ENCODE measurements at regions not wholly inside any gene's neighbourhood (a gene's known extent, or its start where the extent isn't known, plus 50 kb on each side); places are given as distances from the start of the nearest gene placed in this dataset.

GRCh38 chr3:117558681-117559080 is 849.1 kb downstream of the TUSC7 start:
- no peak for TF ChIP-seq POLR2A (IDR thresholded peaks at IDR 0.05)

GRCh38 chr3:117562000-117562399 is 852.4 kb downstream of the TUSC7 start:
- Histone ChIP-seq H3K27me3 (no peaks in the 10 kb centered on the region), H3K4me1 (no peaks in the 10 kb centered on the region), H3K27ac (no peak overlapping the region), H3K9me3 (no peaks in the 10 kb centered on the region), H3K4me3 (no peak overlapping the region), H3K36me3 (no peaks in the 10 kb centered on the region)
- TF ChIP-seq EP300 (IDR thresholded peaks at IDR 0.05) (no peak), POLR2A (IDR thresholded peaks at IDR 0.05) (no peak), POLR2AphosphoS5 (IDR thresholded peaks at IDR 0.05) (no peak), CTCF (IDR thresholded peaks at IDR 0.05) (no peak)
- intact Hi-C loops (cut with DNase I; ENCODE audit: low total_unique reads) = no loop called here
- 58 to 89% (median 69%) methylated on average over 2 of the region's 2 CpGs for WGBS, 5 donors
- DNase-seq = peak in 1 of 2 donors; percentile 30

More at GRCh38 chr3:117558681-117559080, 849.1 kb downstream of the TUSC7 start:
- WGBS, 5 donors = 75 to 90% (median 86%) methylated on average over 1 of the region's 1 CpG
- Histone ChIP-seq H3K36me3 (no peaks in the 10 kb centered on the region), H3K27ac (no peak overlapping the region), H3K9me3 (no peaks in the 10 kb centered on the region), H3K4me1 (no peaks in the 10 kb centered on the region), H3K27me3 (no peaks in the 10 kb centered on the region), H3K4me3 (no peak overlapping the region)
- DNase-seq = no peak
- intact Hi-C loops (cut with DNase I; ENCODE audit: low total_unique reads) = no loop called here

- intact Hi-C loops (cut with DNase I; ENCODE audit: low total_unique reads) = no loop called here
- DNase-seq = no peak
- Histone ChIP-seq H3K4me3 (no peak overlapping the region), H3K36me3 (no peaks in the 10 kb centered on the region), H3K4me1 (no peaks in the 10 kb centered on the region), H3K27me3 (no peaks in the 10 kb centered on the region), H3K27ac (no peak overlapping the region), H3K9me3 (no peaks in the 10 kb centered on the region)
- 24 to 42% (median 31%) methylated on average over 4 of the region's 4 CpGs for WGBS, 5 donors
- TF ChIP-seq CTCF (IDR thresholded peaks at IDR 0.05) (no peak), EP300 (IDR thresholded peaks at IDR 0.05) (no peak)
Observed at GRCh38 chr3:117563063-117563462, 853.5 kb downstream of the TUSC7 start.

GRCh38 chr3:117565777-117566176 is 856.2 kb downstream of the TUSC7 start:
- no peaks in the 10 kb centered on the region for H3K9me3 ChIP-seq
- intact Hi-C loops (cut with DNase I; ENCODE audit: low total_unique reads) = no loop called here
- no peaks in the 10 kb centered on the region for H3K36me3 ChIP-seq
- no peaks in the 10 kb centered on the region for H3K27me3 ChIP-seq
- TF ChIP-seq EP300 (IDR thresholded peaks at IDR 0.05) (no peak), POLR2AphosphoS5 (IDR thresholded peaks at IDR 0.05) (no peak), POLR2A (IDR thresholded peaks at IDR 0.05) (no peak), CTCF (IDR thresholded peaks at IDR 0.05) (no peak)
- no peak overlapping the region for H3K4me3 ChIP-seq
- no peaks in the 10 kb centered on the region for H3K4me1 ChIP-seq
- DNase-seq = no peak
- no peak overlapping the region for H3K27ac ChIP-seq

- Histone ChIP-seq H3K27me3 (no peaks in the 10 kb centered on the region), H3K27ac (no peak overlapping the region), H3K36me3 (no peaks in the 10 kb centered on the region), H3K4me1 (no peaks in the 10 kb centered on the region), H3K9me3 (no peaks in the 10 kb centered on the region), H3K4me3 (no peak overlapping the region)
- no peak for DNase-seq
- no peak for TF ChIP-seq POLR2A (IDR thresholded peaks at IDR 0.05)
- TF ChIP-seq EP300 (IDR thresholded peaks at IDR 0.05) = no peak
- TF ChIP-seq CTCF (IDR thresholded peaks at IDR 0.05) = no peak
- no peak for TF ChIP-seq POLR2AphosphoS5 (IDR thresholded peaks at IDR 0.05)
- WGBS, 5 donors = 68 to 81% (median 79%) methylated on average over 2 of the region's 2 CpGs
- intact Hi-C loops (cut with DNase I; ENCODE audit: low total_unique reads) = no loop called here
Observed at GRCh38 chr3:117566926-117567325, 857.3 kb downstream of the TUSC7 start.
